ENCODE measurements at regions not wholly inside any gene's neighbourhood (a gene's known extent, or its start where the extent isn't known, plus 50 kb on each side); places are given as distances from the start of the nearest gene placed in this dataset.

GRCh38 chr18:71754246-71754645 lies 789.9 kb downstream of the CBLN2 start:
- Histone ChIP-seq H3K36me3 (no peaks in the 10 kb centered on the region), H3K27ac (no peak overlapping the region), H3K4me1 (no peaks in the 10 kb centered on the region), H3K4me3 (no peak overlapping the region), H3K27me3 (no peaks in the 10 kb centered on the region), H3K9me3 (no peaks in the 10 kb centered on the region)
- no peak for ATAC-seq
- DNase-seq, result no peak
- no peak for TF ChIP-seq POLR2A (IDR thresholded peaks at IDR 0.05)
- TF ChIP-seq, protein P1, sequence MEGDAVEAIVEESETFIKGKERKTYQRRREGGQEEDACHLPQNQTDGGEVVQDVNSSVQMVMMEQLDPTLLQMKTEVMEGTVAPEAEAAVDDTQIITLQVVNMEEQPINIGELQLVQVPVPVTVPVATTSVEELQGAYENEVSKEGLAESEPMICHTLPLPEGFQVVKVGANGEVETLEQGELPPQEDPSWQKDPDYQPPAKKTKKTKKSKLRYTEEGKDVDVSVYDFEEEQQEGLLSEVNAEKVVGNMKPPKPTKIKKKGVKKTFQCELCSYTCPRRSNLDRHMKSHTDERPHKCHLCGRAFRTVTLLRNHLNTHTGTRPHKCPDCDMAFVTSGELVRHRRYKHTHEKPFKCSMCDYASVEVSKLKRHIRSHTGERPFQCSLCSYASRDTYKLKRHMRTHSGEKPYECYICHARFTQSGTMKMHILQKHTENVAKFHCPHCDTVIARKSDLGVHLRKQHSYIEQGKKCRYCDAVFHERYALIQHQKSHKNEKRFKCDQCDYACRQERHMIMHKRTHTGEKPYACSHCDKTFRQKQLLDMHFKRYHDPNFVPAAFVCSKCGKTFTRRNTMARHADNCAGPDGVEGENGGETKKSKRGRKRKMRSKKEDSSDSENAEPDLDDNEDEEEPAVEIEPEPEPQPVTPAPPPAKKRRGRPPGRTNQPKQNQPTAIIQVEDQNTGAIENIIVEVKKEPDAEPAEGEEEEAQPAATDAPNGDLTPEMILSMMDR (IDR thresholded peaks at IDR 0.05 in 4 of 5, conservative IDR thresholded peaks at IDR 0.05 in 1 of 5), result no peak
- intact Hi-C loops (cut with DNase I; ENCODE audit: low total_unique reads), result no loop called here
- in situ Hi-C loops (cut with MboI; ENCODE audit: low sequenced_read_pairs in 4 of 4), result no loop called here

GRCh38 chr18:71743634-71744033 lies 800.5 kb downstream of the CBLN2 start:
- no peak overlapping the region for H3K4me3 ChIP-seq
- no peaks in the 10 kb centered on the region for H3K4me1 ChIP-seq
- DNase-seq, result no peak
- no peaks in the 10 kb centered on the region for H3K9me3 ChIP-seq
- no peaks in the 10 kb centered on the region for H3K36me3 ChIP-seq
- H3K27ac ChIP-seq, result no peak overlapping the region
- no peak for ATAC-seq
- TF ChIP-seq, protein P1 (IDR thresholded peaks at IDR 0.05 in 4 of 5, conservative IDR thresholded peaks at IDR 0.05 in 1 of 5), result no peak
- no peak for TF ChIP-seq POLR2A (IDR thresholded peaks at IDR 0.05)
- intact Hi-C loops (cut with DNase I; ENCODE audit: low total_unique reads) (no loop called here), in situ Hi-C loops (cut with MboI; ENCODE audit: low sequenced_read_pairs in 4 of 4) (no loop called here)
- no peaks in the 10 kb centered on the region for H3K27me3 ChIP-seq

DNA sequence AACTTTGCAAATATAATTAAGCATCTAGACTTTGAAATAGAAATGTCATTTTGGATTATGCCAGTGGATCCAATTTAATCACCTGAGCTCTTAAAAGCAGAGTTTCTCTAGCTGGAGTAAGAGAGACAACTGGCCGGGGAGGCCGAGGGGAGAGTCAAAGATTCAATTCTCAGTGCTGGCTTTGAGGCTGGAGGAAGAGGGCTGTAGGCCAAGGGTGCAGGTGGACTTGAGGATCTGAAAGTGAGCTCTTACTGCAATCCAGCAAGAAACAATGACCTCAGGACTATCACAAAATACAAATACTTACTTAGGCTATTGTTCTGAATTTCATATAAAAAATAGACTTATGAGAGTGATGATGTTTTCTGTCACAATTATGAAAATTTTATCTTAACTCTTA lies 814.5 kb downstream of the CBLN2 start:
- Histone ChIP-seq H3K4me1 (no peaks in the 10 kb centered on the region), H3K36me3 (no peaks in the 10 kb centered on the region), H3K27ac (no peak overlapping the region), H3K9me3 (no peaks in the 10 kb centered on the region), H3K27me3 (no peaks in the 10 kb centered on the region), H3K4me3 (no peak overlapping the region)
- no peak for DNase-seq
- in situ Hi-C loops (cut with MboI; ENCODE audit: low sequenced_read_pairs in 4 of 4), result no loop called here
- no peak for ATAC-seq
- TF ChIP-seq POLR2A (IDR thresholded peaks at IDR 0.05), result no peak
- intact Hi-C loops (cut with DNase I; ENCODE audit: low total_unique reads), result no loop called here

- H3K4me1 ChIP-seq, result no peaks in the 10 kb centered on the region
- H3K27me3 ChIP-seq, result no peaks in the 10 kb centered on the region
- no peak overlapping the region for H3K4me3 ChIP-seq
- no peak for ATAC-seq
- no peak overlapping the region for H3K27ac ChIP-seq
- in situ Hi-C loops (cut with MboI; ENCODE audit: low sequenced_read_pairs in 4 of 4) (no loop called here), intact Hi-C loops (cut with DNase I; ENCODE audit: low total_unique reads) (no loop called here)
- no peaks in the 10 kb centered on the region for H3K36me3 ChIP-seq
- DNase-seq, result no peak
- no peak for TF ChIP-seq POLR2A (IDR thresholded peaks at IDR 0.05)
- TF ChIP-seq, protein P1 (IDR thresholded peaks at IDR 0.05 in 4 of 5, conservative IDR thresholded peaks at IDR 0.05 in 1 of 5), result no peak
- H3K9me3 ChIP-seq, result no peaks in the 10 kb centered on the region
Observed at GRCh38 chr18:71727909-71728308, 816.2 kb downstream of the CBLN2 start.

GRCh38 chr18:71725256-71725655 lies 818.9 kb downstream of the CBLN2 start:
- H3K4me1 ChIP-seq, result no peaks in the 10 kb centered on the region
- in situ Hi-C loops (cut with MboI; ENCODE audit: low sequenced_read_pairs in 4 of 4), result no loop called here
- H3K9me3 ChIP-seq, result no peaks in the 10 kb centered on the region
- no peak overlapping the region for H3K4me3 ChIP-seq
- intact Hi-C loops (cut with DNase I; ENCODE audit: low total_unique reads), result no loop called here
- no peak for DNase-seq
- no peaks in the 10 kb centered on the region for H3K36me3 ChIP-seq
- no peak overlapping the region for H3K27ac ChIP-seq
- ATAC-seq, result no peak
- no peak for TF ChIP-seq POLR2A (IDR thresholded peaks at IDR 0.05)
- TF ChIP-seq, protein P1 (IDR thresholded peaks at IDR 0.05 in 4 of 5, conservative IDR thresholded peaks at IDR 0.05 in 1 of 5), result no peak
- no peaks in the 10 kb centered on the region for H3K27me3 ChIP-seq
